Upper lobe of left lung (tissue), 6 donors: ENCODE measurements at regions not wholly inside any gene's neighbourhood (a gene's known extent, or its start where the extent isn't known, plus 50 kb on each side); places are given as distances from the start of the nearest gene placed in this dataset.

Experiments used
- ATAC-seq, 2 donors: fragments of 200-7000 bp; cut with Tn5 transposase; one replicate each; pipeline ENCODE4 v1.9.1; 2022; ENCODE audit warnings: mild to moderate bottlenecking in 2 of 2, moderate library complexity in 2 of 2; ENCODE audit not compliant: low FRiP score in 2 of 2
- DNase-seq, 2 donors: peaks; one replicate each; pipeline ENCODE4 v3.0.0-alpha.2; 2019 to 2020
- H3K27ac ChIP-seq, 4 donors: fragments of 200-600 bp; sonication (generic); one replicate each; pipeline ENCODE4 v1.5.1; 2016 to 2019
- H3K27me3 ChIP-seq, 4 donors: fragments of 200-600 bp; sonication (generic); one replicate each; pipeline ENCODE4 v1.5.1; 2017 to 2019
- H3K36me3 ChIP-seq, 4 donors: fragments of 200-600 bp; sonication (generic); one replicate each; pipeline ENCODE4 v1.5.1; 2016 to 2019
- H3K4me1 ChIP-seq, 4 donors: fragments of 200-600 bp; sonication (generic); one replicate each; pipeline ENCODE4 v1.5.1; 2018 to 2019
- H3K4me3 ChIP-seq, 4 donors: fragments of 200-600 bp; sonication (generic); one replicate each; pipeline ENCODE4 v1.5.1; 2017 to 2019; ENCODE audit warnings: mild to moderate bottlenecking in 2 of 4, moderate library complexity in 1 of 4
- H3K9me3 ChIP-seq, 4 donors: fragments of 200-600 bp; sonication (generic); one replicate each; pipeline ENCODE4 v1.5.1; 2018 to 2019
- CTCF ChIP-seq, 6 experiments: fragments of 450-650 bp in 4 of 6; fragments of 200-600 bp in 2 of 6; sonication (generic) in 2 of 6; IDR thresholded peaks; one replicate each; pipeline ENCODE4 v1.5.1; 2016 to 2019; ENCODE audit warnings: antibody characterized with exemption in 6 of 6
- EP300 ChIP-seq, 4 donors: sonication (generic); formaldehyde crosslinking; IDR thresholded peaks; one replicate each; pipeline ENCODE4 v1.5.1; 2017; ENCODE audit warnings: antibody characterized with exemption in 4 of 4, control low read depth in 2 of 4
- POLR2A ChIP-seq, 4 donors: fragments of 450-650 bp; IDR thresholded peaks; one replicate each; pipeline ENCODE4 v1.5.1; 2016 to 2017; ENCODE audit warnings: antibody characterized with exemption in 4 of 4, mild to moderate bottlenecking in 2 of 4
- POLR2AphosphoS5 ChIP-seq, 2 donors: sonication (generic); formaldehyde crosslinking; IDR thresholded peaks; one replicate each; pipeline ENCODE4 v1.5.1; 2017; ENCODE audit warnings: antibody characterized with exemption in 2 of 2
- WGBS, 2 donors: methylation state at CpG; one replicate each; pipeline ENCODE4 v1.1.5; 2017 to 2018; 5-methylcytosine and 5-hydroxymethylcytosine counted together
- donor health status: DM: no; HTN: no; CAD: no; lungs with moderate emphysema.
- donor health status: DM: no; HTN: yes; CAD: no; lungs with severe emphysema.

DNA sequence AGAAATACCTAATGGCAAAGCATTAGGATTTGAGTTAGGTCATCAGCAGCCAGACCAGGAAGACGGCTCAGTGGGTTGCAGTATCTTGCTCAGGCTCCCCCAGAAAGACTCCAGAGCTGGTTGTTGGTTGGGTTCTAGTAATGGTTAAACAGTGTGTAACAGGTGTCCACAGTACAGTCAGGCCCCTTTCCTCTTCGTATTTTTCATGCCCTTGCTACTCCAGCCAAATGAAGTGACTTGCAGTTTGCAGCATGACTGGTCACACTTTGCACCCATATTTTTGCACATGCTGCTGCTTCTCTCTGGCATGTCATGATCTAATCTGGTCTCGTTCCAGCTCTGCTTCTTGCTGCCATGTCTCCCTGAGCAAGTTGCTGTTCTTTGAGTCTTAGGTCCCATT, 60.6 kb upstream of the TRPC7 start:
- TF ChIP-seq POLR2AphosphoS5 (IDR thresholded peaks at IDR 0.05) (no peak), CTCF (IDR thresholded peaks at IDR 0.05) (no peak), EP300 (IDR thresholded peaks at IDR 0.05) (no peak), POLR2A (IDR thresholded peaks at IDR 0.05) (no peak)
- Histone ChIP-seq H3K4me1 (no peaks in the 10 kb centered on the region), H3K9me3 (no peaks in the 10 kb centered on the region), H3K27ac (no peak overlapping the region), H3K36me3 (no peaks in the 10 kb centered on the region), H3K4me3 (no peak overlapping the region), H3K27me3 (no peaks in the 10 kb centered on the region)
- DNase-seq: no peak
- WGBS, 2 donors: 48 to 50% methylated on average over 3 of the region's 3 CpGs
- ATAC-seq: no peak

DNA sequence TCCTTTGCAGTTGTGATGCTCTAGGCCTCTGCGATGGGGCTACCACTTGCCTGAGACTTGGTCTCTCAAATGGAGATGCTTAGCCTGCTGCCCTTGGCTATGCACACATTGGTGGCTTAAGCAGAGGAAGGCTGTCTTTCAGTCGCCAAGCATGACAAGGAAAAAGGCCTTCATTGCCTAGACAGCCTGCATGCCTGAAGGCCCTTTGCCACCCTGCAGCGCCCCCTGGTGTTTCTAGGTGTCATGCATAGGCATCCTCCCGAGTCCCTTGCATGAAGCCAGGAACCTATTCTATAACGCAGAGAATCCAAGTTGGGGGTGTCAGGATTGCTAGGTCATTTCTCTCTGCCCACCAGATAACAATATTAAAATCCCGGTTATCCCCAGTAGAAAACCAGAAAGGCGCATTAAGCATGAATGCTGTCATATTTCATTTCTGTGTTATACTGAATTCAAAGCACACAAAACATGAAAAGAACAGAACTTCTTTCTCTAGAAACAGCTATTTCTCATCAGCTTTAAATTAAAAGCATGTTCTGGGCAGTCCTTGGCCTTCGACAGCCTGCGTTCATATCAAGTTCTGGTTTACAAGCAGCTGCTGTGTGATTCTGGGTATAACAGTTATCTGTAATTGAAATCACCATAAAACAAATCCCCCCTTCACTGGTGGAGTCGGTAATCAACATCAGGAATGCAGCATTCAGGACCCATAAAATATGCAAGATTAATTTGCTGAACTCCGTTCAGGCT, 59.7 kb upstream of the TRPC7 start:
- 52 to 54% methylated on average over 11 of the region's 11 CpGs for WGBS, 2 donors
- no peak overlapping the region for H3K27ac ChIP-seq
- ATAC-seq: peak in 1 of 2 donors; percentile 61
- no peak for TF ChIP-seq EP300 (IDR thresholded peaks at IDR 0.05)
- peak in 5 of 6 experiments; percentile 46 to 60 (median 56) for TF ChIP-seq CTCF (IDR thresholded peaks at IDR 0.05)
- no peaks in the 10 kb centered on the region for H3K36me3 ChIP-seq
- H3K9me3 ChIP-seq: no peaks in the 10 kb centered on the region
- DNase-seq: peak in 1 of 2 donors; percentile 67
- no peaks in the 10 kb centered on the region for H3K4me1 ChIP-seq
- no peak overlapping the region for H3K4me3 ChIP-seq
- no peaks in the 10 kb centered on the region for H3K27me3 ChIP-seq

- 66 to 84% methylated on average over 2 of the region's 2 CpGs for WGBS, 2 donors
- DNase-seq (no peak), ATAC-seq (no peak)
- H3K4me1 ChIP-seq: no peaks in the 10 kb centered on the region
- H3K36me3 ChIP-seq: no peaks in the 10 kb centered on the region
- no peak overlapping the region for H3K4me3 ChIP-seq
- no peaks in the 10 kb centered on the region for H3K9me3 ChIP-seq
- TF ChIP-seq POLR2A (IDR thresholded peaks at IDR 0.05): no peak
- TF ChIP-seq POLR2AphosphoS5 (IDR thresholded peaks at IDR 0.05): no peak
- TF ChIP-seq CTCF (IDR thresholded peaks at IDR 0.05): no peak
- TF ChIP-seq EP300 (IDR thresholded peaks at IDR 0.05): no peak
- H3K27ac ChIP-seq: no peak overlapping the region
- H3K27me3 ChIP-seq: no peaks in the 10 kb centered on the region
These were observed 58.7 kb upstream of the TRPC7 start for GRCh38 chr5:136423944-136424606.

- Histone ChIP-seq H3K36me3 (no peaks in the 10 kb centered on the region), H3K27me3 (no peaks in the 10 kb centered on the region), H3K4me1 (no peaks in the 10 kb centered on the region), H3K27ac (no peak overlapping the region), H3K4me3 (no peak overlapping the region), H3K9me3 (no peaks in the 10 kb centered on the region)
- 42 to 58% methylated on average over 5 of the region's 5 CpGs for WGBS, 2 donors
- no peak for ATAC-seq
- no peak for TF ChIP-seq POLR2AphosphoS5 (IDR thresholded peaks at IDR 0.05)
- TF ChIP-seq POLR2A (IDR thresholded peaks at IDR 0.05): no peak
- DNase-seq: no peak
These were observed 55.0 kb upstream of the TRPC7 start for GRCh38 chr5:136420168-136420898.

- WGBS, 2 donors: 73 to 79% methylated on average over 4 of the region's 4 CpGs
- TF ChIP-seq POLR2AphosphoS5 (IDR thresholded peaks at IDR 0.05) (no peak), CTCF (IDR thresholded peaks at IDR 0.05) (no peak), EP300 (IDR thresholded peaks at IDR 0.05) (no peak), POLR2A (IDR thresholded peaks at IDR 0.05) (no peak)
These were observed 53.0 kb upstream of the TRPC7 start for GRCh38 chr5:136418301-136418700.

More at GRCh38 chr5:136418301-136418700, 53.0 kb upstream of the TRPC7 start:
- Histone ChIP-seq H3K4me3 (no peak overlapping the region), H3K36me3 (no peaks in the 10 kb centered on the region), H3K27me3 (no peaks in the 10 kb centered on the region), H3K4me1 (no peaks in the 10 kb centered on the region), H3K27ac (no peak overlapping the region), H3K9me3 (no peaks in the 10 kb centered on the region)
- DNase-seq: no peak
- no peak for ATAC-seq
